Activated T-helper 2 cell treated with anti-CD3 and anti-CD28 coated beads, Interferon-gamma antibody, Interleukin-2, Interleukin-4, amounts not matched to agents 10 μg/mL and 5 μg/mL and 100 μg/mL, durations not matched to agents 14 hours and 24 hours and 36 hours (primary cell): ENCODE measurements at regions not wholly inside any gene's neighbourhood (a gene's known extent, or its start where the extent isn't known, plus 50 kb on each side); places are given as distances from the start of the nearest gene placed in this dataset.

Experiments used
- DNase-seq: peaks from one replicate; pipeline ENCODE4 v3.0.0; 2021; ENCODE audit warnings: low spot score
- H3K27ac Mint-ChIP-seq: one replicate; pipeline ENCODE4 v1.8.0; 2021; ENCODE audit warnings: mixed read lengths
- H3K27me3 Mint-ChIP-seq: one replicate; pipeline ENCODE4 v1.8.0; 2021; ENCODE audit warnings: low read depth, mixed read lengths
- H3K36me3 Mint-ChIP-seq: one replicate; pipeline ENCODE4 v1.8.0; 2021; ENCODE audit warnings: low read depth, mixed read lengths
- H3K4me1 Mint-ChIP-seq: one replicate; pipeline ENCODE4 v1.8.0; 2021; ENCODE audit warnings: low read depth, mixed read lengths
- H3K4me3 Mint-ChIP-seq: one replicate; pipeline ENCODE4 v1.8.0; 2021; ENCODE audit warnings: low read depth, mild to moderate bottlenecking, moderate library complexity, mixed read lengths
- H3K9me3 Mint-ChIP-seq: one replicate; pipeline ENCODE4 v1.8.0; 2021; ENCODE audit warnings: mixed read lengths
- intact Hi-C: fragments of 100-400 bp; cut with micrococcal nuclease; formaldehyde crosslinking; loops from one replicate; pipeline ENCODE4 v1.15.1; 2023

- no peak overlapping the region for H3K27ac Mint-ChIP-seq
- no peaks in the 10 kb centered on the region for H3K27me3 Mint-ChIP-seq
- H3K9me3 Mint-ChIP-seq: no peaks in the 10 kb centered on the region
- H3K36me3 Mint-ChIP-seq: no peaks in the 10 kb centered on the region
- no peak for DNase-seq
- H3K4me1 Mint-ChIP-seq: no peaks in the 10 kb centered on the region
- no peak overlapping the region for H3K4me3 Mint-ChIP-seq
- intact Hi-C loops: no loop called here
Measured at GRCh38 chr9:31255211-31255610, 1129.2 kb upstream of the ACO1 start.

GRCh38 chr9:31259824-31260223 lies 1124.6 kb upstream of the ACO1 start:
- H3K27ac Mint-ChIP-seq: no peak overlapping the region
- H3K27me3 Mint-ChIP-seq: no peaks in the 10 kb centered on the region
- H3K4me1 Mint-ChIP-seq: no peaks in the 10 kb centered on the region
- no peaks in the 10 kb centered on the region for H3K36me3 Mint-ChIP-seq
- no peaks in the 10 kb centered on the region for H3K9me3 Mint-ChIP-seq
- DNase-seq: no peak
- H3K4me3 Mint-ChIP-seq: no peak overlapping the region
- intact Hi-C loops: no loop called here

GRCh38 chr9:31272456-31273295 lies 1111.8 kb upstream of the ACO1 start:
- Mint-ChIP-seq H3K4me1 (peaks cover 6% of the 10 kb centered on the region), H3K4me3 (no peak overlapping the region), H3K27me3 (no peaks in the 10 kb centered on the region), H3K27ac (no peak overlapping the region), H3K9me3 (no peaks in the 10 kb centered on the region), H3K36me3 (no peaks in the 10 kb centered on the region)
- DNase-seq: no peak
- intact Hi-C loops: no loop called here

GRCh38 chr9:31275419-31275818 lies 1109.0 kb upstream of the ACO1 start:
- Mint-ChIP-seq H3K9me3 (no peaks in the 10 kb centered on the region), H3K36me3 (no peaks in the 10 kb centered on the region), H3K27ac (no peak overlapping the region), H3K4me3 (no peak overlapping the region), H3K27me3 (no peaks in the 10 kb centered on the region), H3K4me1 (peaks cover 6% of the 10 kb centered on the region)
- no peak for DNase-seq
- intact Hi-C loops: no loop called here

- DNase-seq: no peak
- no peak overlapping the region for H3K27ac Mint-ChIP-seq
- H3K36me3 Mint-ChIP-seq: no peaks in the 10 kb centered on the region
- no peaks in the 10 kb centered on the region for H3K27me3 Mint-ChIP-seq
- intact Hi-C loops: no loop called here
- H3K9me3 Mint-ChIP-seq: peaks cover 13% of the 10 kb centered on the region
- no peak overlapping the region for H3K4me3 Mint-ChIP-seq
- no peaks in the 10 kb centered on the region for H3K4me1 Mint-ChIP-seq
Measured at GRCh38 chr9:31290731-31291130, 1093.7 kb upstream of the ACO1 start.

GRCh38 chr9:31302620-31303418 lies 1081.6 kb upstream of the ACO1 start:
- Mint-ChIP-seq H3K36me3 (no peaks in the 10 kb centered on the region), H3K4me3 (no peak overlapping the region), H3K27ac (no peak overlapping the region), H3K9me3 (no peaks in the 10 kb centered on the region), H3K4me1 (peaks cover 11% of the 10 kb centered on the region), H3K27me3 (no peaks in the 10 kb centered on the region)
- DNase-seq: no peak
- intact Hi-C loops: loop anchor here (5.0 kb wide), 1 partner anchor 181 kb away; no protein-coding TSS in a partner anchor

- Mint-ChIP-seq H3K36me3 (no peaks in the 10 kb centered on the region), H3K9me3 (no peaks in the 10 kb centered on the region), H3K4me1 (peaks cover 11% of the 10 kb centered on the region), H3K27me3 (no peaks in the 10 kb centered on the region), H3K27ac (no peak overlapping the region), H3K4me3 (no peak overlapping the region)
- intact Hi-C loops: loop anchor here (5.0 kb wide), 1 partner anchor 182 kb away; no protein-coding TSS in a partner anchor
- DNase-seq: no peak
Measured at GRCh38 chr9:31304576-31304975, 1079.9 kb upstream of the ACO1 start.

- H3K27me3 Mint-ChIP-seq: no peaks in the 10 kb centered on the region
- H3K4me3 Mint-ChIP-seq: no peak overlapping the region
- H3K4me1 Mint-ChIP-seq: no peaks in the 10 kb centered on the region
- intact Hi-C loops: no loop called here
- no peak overlapping the region for H3K27ac Mint-ChIP-seq
- no peaks in the 10 kb centered on the region for H3K36me3 Mint-ChIP-seq
- no peak for DNase-seq
- no peaks in the 10 kb centered on the region for H3K9me3 Mint-ChIP-seq
Measured at GRCh38 chr9:31314241-31314640, 1070.2 kb upstream of the ACO1 start.

GRCh38 chr9:31320494-31320893 lies 1063.9 kb upstream of the ACO1 start:
- H3K36me3 Mint-ChIP-seq: no peaks in the 10 kb centered on the region
- no peak overlapping the region for H3K27ac Mint-ChIP-seq
- no peaks in the 10 kb centered on the region for H3K27me3 Mint-ChIP-seq
- H3K9me3 Mint-ChIP-seq: no peaks in the 10 kb centered on the region
- no peak for DNase-seq
- H3K4me3 Mint-ChIP-seq: no peak overlapping the region
- H3K4me1 Mint-ChIP-seq: peaks cover 11% of the 10 kb centered on the region
- intact Hi-C loops: no loop called here

GRCh38 chr9:31321256-31321655 lies 1063.2 kb upstream of the ACO1 start:
- peaks cover 11% of the 10 kb centered on the region for H3K4me1 Mint-ChIP-seq
- H3K4me3 Mint-ChIP-seq: no peak overlapping the region
- intact Hi-C loops: no loop called here
- H3K27me3 Mint-ChIP-seq: no peaks in the 10 kb centered on the region
- H3K9me3 Mint-ChIP-seq: no peaks in the 10 kb centered on the region
- no peak for DNase-seq
- no peak overlapping the region for H3K27ac Mint-ChIP-seq
- no peaks in the 10 kb centered on the region for H3K36me3 Mint-ChIP-seq

GRCh38 chr9:31321686-31322085 lies 1062.8 kb upstream of the ACO1 start:
- intact Hi-C loops: no loop called here
- Mint-ChIP-seq H3K27ac (no peak overlapping the region), H3K9me3 (no peaks in the 10 kb centered on the region)

GRCh38 chr9:31323726-31324444 lies 1060.6 kb upstream of the ACO1 start:
- Mint-ChIP-seq H3K9me3 (no peaks in the 10 kb centered on the region), H3K27ac (peak overlapping the region; percentile 19), H3K4me3 (no peak overlapping the region), H3K27me3 (no peaks in the 10 kb centered on the region), H3K4me1 (peaks cover 11% of the 10 kb centered on the region), H3K36me3 (no peaks in the 10 kb centered on the region)
- DNase-seq: no peak
- intact Hi-C loops: no loop called here

More at GRCh38 chr9:31321686-31322085, 1062.8 kb upstream of the ACO1 start:
- DNase-seq: no peak
- Mint-ChIP-seq H3K36me3 (no peaks in the 10 kb centered on the region), H3K27me3 (no peaks in the 10 kb centered on the region), H3K4me1 (peaks cover 11% of the 10 kb centered on the region), H3K4me3 (no peak overlapping the region)
